ENCODE measurements at regions not wholly inside any gene's neighbourhood (a gene's known extent, or its start where the extent isn't known, plus 50 kb on each side); places are given as distances from the start of the nearest gene placed in this dataset.

- no peak for DNase-seq
These were observed 140.1 kb upstream of the UBE2E2 start for GRCh38 chr3:23062982-23063381.

GRCh38 chr3:23067116-23067515 is 136.0 kb upstream of the UBE2E2 start:
- intact Hi-C loops (cut with DNase I): no loop called here

More at GRCh38 chr3:23062982-23063381, 140.1 kb upstream of the UBE2E2 start:
- intact Hi-C loops (cut with DNase I): no loop called here

GRCh38 chr3:23068016-23068728 is 135.0 kb upstream of the UBE2E2 start:
- intact Hi-C loops (cut with DNase I): no loop called here
- no peak for DNase-seq

More at GRCh38 chr3:23067116-23067515, 136.0 kb upstream of the UBE2E2 start:
- DNase-seq: no peak

GRCh38 chr3:23071296-23071695 is 131.8 kb upstream of the UBE2E2 start:
- no peak for DNase-seq
- intact Hi-C loops (cut with DNase I): no loop called here

- intact Hi-C loops (cut with DNase I): no loop called here
- peak in 25 of 42 donors; percentile 9 to 56 (median 29) for DNase-seq
These were observed 131.4 kb upstream of the UBE2E2 start for GRCh38 chr3:23071758-23072157.

GRCh38 chr3:23072693-23073092 is 130.4 kb upstream of the UBE2E2 start:
- no peak for DNase-seq
- intact Hi-C loops (cut with DNase I): no loop called here

GRCh38 chr3:23073724-23074305 is 129.3 kb upstream of the UBE2E2 start:
- intact Hi-C loops (cut with DNase I): no loop called here
- DNase-seq: no peak

- intact Hi-C loops (cut with DNase I): no loop called here
- DNase-seq: no peak
These were observed 127.6 kb upstream of the UBE2E2 start for GRCh38 chr3:23075496-23075895.

- intact Hi-C loops (cut with DNase I): no loop called here
- DNase-seq: no peak
These were observed 126.7 kb upstream of the UBE2E2 start for GRCh38 chr3:23076437-23076836.

GRCh38 chr3:23077126-23077525 is 126.0 kb upstream of the UBE2E2 start:
- DNase-seq: no peak
- intact Hi-C loops (cut with DNase I): no loop called here

GRCh38 chr3:23078735-23079134 is 124.4 kb upstream of the UBE2E2 start:
- no peak for DNase-seq
- intact Hi-C loops (cut with DNase I): no loop called here

- intact Hi-C loops (cut with DNase I): no loop called here
- no peak for DNase-seq
These were observed 123.2 kb upstream of the UBE2E2 start for GRCh38 chr3:23079976-23080375.

GRCh38 chr3:23083701-23084100 is 119.4 kb upstream of the UBE2E2 start:
- no peak for DNase-seq
- intact Hi-C loops (cut with DNase I): no loop called here

- no peak for DNase-seq
- intact Hi-C loops (cut with DNase I): no loop called here
These were observed 118.8 kb upstream of the UBE2E2 start for GRCh38 chr3:23084367-23084766.

- DNase-seq: no peak
- intact Hi-C loops (cut with DNase I): no loop called here
These were observed 117.9 kb upstream of the UBE2E2 start for GRCh38 chr3:23085261-23085660.

GRCh38 chr3:23086331-23086730 is 116.8 kb upstream of the UBE2E2 start:
- intact Hi-C loops (cut with DNase I): no loop called here
- no peak for DNase-seq

GRCh38 chr3:23086831-23087230 is 116.3 kb upstream of the UBE2E2 start:
- intact Hi-C loops (cut with DNase I): no loop called here
- no peak for DNase-seq

GRCh38 chr3:23094412-23094811 is 108.7 kb upstream of the UBE2E2 start:
- intact Hi-C loops (cut with DNase I): no loop called here

GRCh38 chr3:23094890-23095462 is 108.2 kb upstream of the UBE2E2 start:
- DNase-seq: no peak
- intact Hi-C loops (cut with DNase I): no loop called here

More at GRCh38 chr3:23094412-23094811, 108.7 kb upstream of the UBE2E2 start:
- DNase-seq: no peak

- intact Hi-C loops (cut with DNase I): no loop called here
These were observed 107.1 kb upstream of the UBE2E2 start for GRCh38 chr3:23096041-23096440.

GRCh38 chr3:23099021-23099420 is 104.1 kb upstream of the UBE2E2 start:
- no peak for DNase-seq
- intact Hi-C loops (cut with DNase I): no loop called here

More at GRCh38 chr3:23096041-23096440, 107.1 kb upstream of the UBE2E2 start:
- no peak for DNase-seq
